IPS-NIHi7 (cell line): ENCODE measurements at regions not wholly inside any gene's neighbourhood (a gene's known extent, or its start where the extent isn't known, plus 50 kb on each side); places are given as distances from the start of the nearest gene placed in this dataset.
A peak's percentile ranks its signal among the peaks of the same experiment; 100 is the strongest.

Experiments
- DNase-seq: peaks from one replicate; pipeline ENCODE4 v3.0.0; 2012; ENCODE audit warnings: mixed read lengths; ENCODE audit errors: extremely low spot score

DNA sequence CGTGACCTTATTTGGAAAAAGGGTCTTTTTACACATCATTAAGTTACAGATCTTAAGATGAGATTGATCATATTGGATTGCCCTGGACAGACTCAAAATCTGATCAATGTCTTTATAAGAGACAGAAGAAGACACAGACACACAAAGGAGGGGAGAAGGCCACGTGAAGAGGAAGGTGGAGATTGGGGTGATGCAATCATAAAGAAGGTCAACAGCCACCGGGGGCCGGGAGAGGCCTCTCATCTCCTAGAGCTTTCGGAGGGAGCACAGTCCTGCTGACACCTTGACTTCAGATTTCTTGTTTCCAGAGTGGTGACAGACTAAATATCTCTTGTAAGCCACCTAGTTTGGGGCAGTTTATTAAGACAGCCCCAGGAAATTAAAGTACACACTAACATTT lies 204.6 kb upstream of the CSF3R start:
- DNase-seq: no peak

GRCh38 chr1:36675931-36676562 lies 193.3 kb upstream of the CSF3R start:
- no peak for DNase-seq

GRCh38 chr1:36675106-36675505 lies 192.4 kb upstream of the CSF3R start:
- DNase-seq: no peak

GRCh38 chr1:36673202-36673601 lies 190.5 kb upstream of the CSF3R start:
- DNase-seq: no peak

DNA sequence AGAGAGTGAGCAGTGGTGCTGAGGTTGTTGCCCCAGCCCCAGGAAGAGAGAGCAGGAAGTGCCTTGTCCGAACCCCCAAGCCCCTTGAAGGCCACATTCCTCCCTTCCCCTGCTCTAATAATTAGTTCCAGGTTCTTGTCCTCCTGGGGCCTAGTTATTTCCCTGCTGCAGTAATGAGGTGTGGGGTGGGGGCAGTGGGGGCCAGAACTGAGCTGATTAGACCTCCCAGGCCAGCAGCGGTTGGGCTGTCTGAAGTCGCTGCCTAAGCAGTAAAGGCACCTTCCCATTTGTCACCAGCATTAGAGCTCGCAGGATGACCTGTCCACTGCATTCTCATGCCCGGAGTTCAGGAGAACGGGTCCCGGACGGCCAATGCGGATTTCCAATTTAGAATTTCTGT lies 186.5 kb upstream of the CSF3R start:
- DNase-seq: no peak

GRCh38 chr1:36667836-36668235 lies 185.1 kb upstream of the CSF3R start:
- no peak for DNase-seq

- no peak for DNase-seq
Measured at GRCh38 chr1:36667256-36667655, 184.5 kb upstream of the CSF3R start.

GRCh38 chr1:36665478-36666080 lies 182.9 kb upstream of the CSF3R start:
- no peak for DNase-seq

DNA sequence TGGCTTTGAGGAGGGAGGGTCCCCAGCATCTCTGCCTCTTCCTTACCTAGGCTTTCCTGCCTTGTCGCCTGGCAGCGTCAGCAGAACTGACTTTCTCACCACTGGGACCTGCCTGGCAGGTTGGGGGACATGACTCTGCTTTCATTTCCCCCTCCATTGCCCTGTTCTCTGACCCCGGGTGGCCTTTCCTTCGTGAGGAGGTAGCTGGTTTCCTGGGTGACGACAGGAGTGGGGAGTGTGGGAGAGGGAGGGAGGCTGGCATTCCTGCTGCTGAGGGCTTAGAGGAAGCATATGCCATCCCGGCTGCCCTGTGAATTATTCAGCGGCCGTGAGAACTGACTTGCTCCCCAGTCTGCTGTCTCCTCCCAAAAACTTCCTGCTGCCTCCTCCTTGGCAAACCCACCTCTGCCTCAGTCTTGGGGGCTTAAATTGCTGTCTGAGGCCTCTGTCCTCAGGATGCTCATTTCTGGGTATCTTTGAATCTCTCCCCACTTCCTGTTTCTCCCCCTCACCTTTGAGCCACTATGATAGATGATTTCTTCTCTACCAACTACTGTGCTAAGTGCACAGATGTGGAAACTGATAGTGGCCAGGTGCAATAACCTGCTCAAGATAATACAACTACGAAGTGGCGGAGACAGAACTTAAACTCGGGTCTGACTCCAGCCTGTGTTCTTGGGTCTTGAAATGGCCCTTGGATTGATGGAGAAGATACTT lies 182.0 kb upstream of the CSF3R start:
- DNase-seq: no peak

GRCh38 chr1:36663772-36664430 lies 181.2 kb upstream of the CSF3R start:
- no peak for DNase-seq

DNA sequence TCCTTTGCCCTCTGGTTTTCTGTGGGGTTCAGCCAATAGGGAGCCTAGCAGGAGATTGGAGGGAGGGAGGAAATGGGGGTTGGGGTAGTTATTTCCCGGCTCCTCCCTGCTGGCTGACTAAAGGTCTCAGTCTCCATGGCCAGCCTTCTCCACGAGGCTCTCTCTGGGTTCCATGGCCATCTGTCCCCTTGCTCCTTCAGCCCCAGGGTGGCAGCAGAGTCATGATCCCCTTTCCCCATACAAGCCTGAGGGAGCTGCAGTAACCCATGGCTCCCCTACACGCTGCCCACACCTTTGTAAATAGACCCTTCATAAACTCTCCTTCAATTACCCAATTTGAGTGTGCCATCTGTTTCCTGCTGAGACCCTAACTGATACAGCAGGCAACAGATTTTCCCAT lies 176.1 kb upstream of the CSF3R start:
- no peak for DNase-seq

DNA sequence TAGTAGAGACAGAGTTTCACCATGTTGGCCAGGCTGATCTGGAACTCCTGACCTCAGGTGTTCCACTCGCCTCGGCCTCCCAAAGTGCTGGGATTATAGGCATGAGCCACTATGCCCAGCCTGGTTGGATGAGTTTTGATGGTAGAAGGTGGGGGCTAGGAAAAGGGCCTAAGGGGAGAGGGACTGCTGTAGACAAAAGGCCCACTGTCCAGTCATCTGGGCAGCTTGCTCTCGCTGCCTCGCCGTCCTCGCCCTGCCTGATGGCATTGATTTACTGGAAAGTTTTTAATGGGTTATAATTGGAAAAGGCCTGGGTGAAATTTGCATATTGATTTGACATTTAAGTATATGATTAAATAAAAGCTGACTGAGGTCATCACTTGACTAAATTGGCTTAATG lies 175.1 kb upstream of the CSF3R start:
- DNase-seq: no peak

GRCh38 chr1:36656838-36657237 lies 174.1 kb upstream of the CSF3R start:
- no peak for DNase-seq

DNA sequence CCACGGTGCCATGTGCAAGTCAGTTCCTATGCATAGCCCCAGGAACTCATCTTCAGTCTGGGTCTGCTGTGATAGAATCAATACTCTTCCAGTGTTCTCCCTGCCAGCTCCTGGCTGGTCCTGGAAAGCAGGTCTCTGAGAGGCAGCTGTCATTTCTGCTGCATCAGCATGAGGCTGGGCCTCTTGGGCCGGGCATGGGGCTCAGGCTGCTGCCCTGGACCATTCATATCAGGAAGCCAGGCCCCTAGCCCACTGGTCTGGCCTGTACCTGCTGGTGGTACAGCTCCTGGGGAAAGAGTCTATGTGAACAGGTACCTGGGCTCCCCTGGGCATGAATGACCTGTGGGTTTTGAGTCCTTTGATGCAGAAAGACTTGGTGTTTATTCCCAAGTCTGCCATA lies 173.6 kb upstream of the CSF3R start:
- DNase-seq: no peak

- DNase-seq: no peak
Measured at GRCh38 chr1:36654586-36654985, 171.9 kb upstream of the CSF3R start.

- DNase-seq: no peak
Measured at GRCh38 chr1:36653850-36654249, 171.1 kb upstream of the CSF3R start.

GRCh38 chr1:36652586-36652985 lies 169.9 kb upstream of the CSF3R start:
- no peak for DNase-seq

- no peak for DNase-seq
Measured at GRCh38 chr1:36652011-36652410, 169.3 kb upstream of the CSF3R start.

DNA sequence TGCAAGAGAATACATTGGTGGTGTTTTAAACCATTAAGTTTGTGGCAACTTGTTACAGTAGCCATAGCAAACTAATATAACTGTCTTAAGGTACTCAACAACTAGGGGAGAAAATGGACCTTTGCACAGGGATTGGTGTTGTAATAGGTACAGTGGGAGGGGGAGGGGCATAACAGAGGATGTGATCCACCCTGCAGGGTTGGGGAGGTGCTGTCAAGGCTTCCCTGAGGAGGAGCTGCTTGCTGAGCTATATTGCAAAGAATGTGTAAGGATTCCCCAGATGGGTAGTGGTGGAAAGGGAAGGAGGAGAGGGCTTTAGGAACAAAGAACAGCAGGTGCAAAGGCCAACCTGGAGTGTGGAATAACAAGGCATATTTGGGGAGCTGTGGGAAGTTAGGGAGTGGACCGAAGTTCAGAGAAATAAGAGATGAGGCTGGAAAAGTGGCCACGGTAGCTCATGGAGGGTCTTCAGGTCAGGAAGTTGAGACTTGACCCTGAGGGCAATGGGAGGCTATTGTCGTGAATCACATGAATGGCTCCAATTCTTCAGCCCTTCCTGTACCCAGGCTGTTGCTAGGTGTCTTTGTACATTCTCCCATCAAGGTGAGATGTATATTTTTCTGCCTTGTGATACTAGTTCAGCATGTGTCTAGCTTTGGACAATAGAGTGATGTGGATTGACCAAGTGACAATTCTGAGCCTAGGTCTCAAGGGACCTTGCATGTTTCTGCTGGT lies 168.6 kb upstream of the CSF3R start:
- DNase-seq: no peak

- DNase-seq: peak; percentile 87
Measured at GRCh38 chr1:36650200-36651065, 167.7 kb upstream of the CSF3R start.

GRCh38 chr1:36645867-36646266 lies 163.2 kb upstream of the CSF3R start:
- no peak for DNase-seq
